Neural cell (in vitro differentiated cells): ENCODE measurements at regions not wholly inside any gene's neighbourhood (a gene's known extent, or its start where the extent isn't known, plus 50 kb on each side); places are given as distances from the start of the nearest gene placed in this dataset.

Experiments
- CTCF ChIP-seq: fragments of 450-650 bp; IDR thresholded peaks from 2 replicates; pipeline ENCODE4 v1.5.1; 2014; ENCODE audit warnings: antibody characterized with exemption, mild to moderate bottlenecking, moderate library complexity; ENCODE audit not compliant: poor library complexity, severe bottlenecking
- POLR2AphosphoS5 ChIP-seq: IDR thresholded peaks from 2 replicates; pipeline ENCODE4 v1.6.1; 2012
- REST ChIP-seq: IDR thresholded peaks from 2 replicates; pipeline ENCODE4 v1.6.1; 2012; ENCODE audit warnings: borderline replicate concordance
- SMC3 ChIP-seq: fragments of 450-650 bp; conservative IDR thresholded peaks from 2 replicates; pipeline ENCODE4 v1.6.1; 2014; ENCODE audit warnings: antibody characterized with exemption, mild to moderate bottlenecking, moderate library complexity; ENCODE audit not compliant: poor library complexity

GRCh38 chr13:63420685-63421084 is 2005.0 kb upstream of the PCDH20 start:
- TF ChIP-seq SMC3, result no peak
- TF ChIP-seq CTCF, result no peak
- peak; percentile 51 for TF ChIP-seq POLR2AphosphoS5
- no peak for TF ChIP-seq REST
